ENCODE measurements at regions not wholly inside any gene's neighbourhood (a gene's known extent, or its start where the extent isn't known, plus 50 kb on each side); places are given as distances from the start of the nearest gene placed in this dataset.

- TF ChIP-seq CTCF (IDR thresholded peaks at IDR 0.05) (no peak), POLR2A (IDR thresholded peaks at IDR 0.05) (no peak)
Measured at GRCh38 chr14:39603942-39604341, 171.7 kb upstream of the FBXO33 start.
